GM13976 (cell line): ENCODE measurements at regions not wholly inside any gene's neighbourhood (a gene's known extent, or its start where the extent isn't known, plus 50 kb on each side); places are given as distances from the start of the nearest gene placed in this dataset.
"Not testable (repeated sequence)": the region's sequence is repeated elsewhere in the genome, so short reads cannot be mapped to it uniquely, and the experiment has no call there.

ENCODE experiments used
- DNase-seq: peaks from one replicate; pipeline ENCODE4 v3.0.0; 2012; ENCODE audit warnings: low spot score
- CTCF ChIP-seq: IDR thresholded peaks from 2 replicates; pipeline ENCODE4 v1.5.1; 2012; ENCODE audit warnings: borderline replicate concordance, mild to moderate bottlenecking; ENCODE audit not compliant: insufficient read depth; ENCODE audit errors: extremely low read depth, missing control alignments, control extremely low read depth
- in situ Hi-C: fragments of 300-500 bp; cut with MboI; formaldehyde crosslinking; loops from one replicate; pipeline ENCODE4 v1.12.0; 2022; ENCODE audit warnings: low sequenced_read_pairs, mixed read lengths, inconsistent platforms; ENCODE audit not compliant: unreplicated experiment

GRCh38 chr14:27730204-27730603 is 1036.4 kb upstream of the FOXG1 start:
- DNase-seq, result no peak
- in situ Hi-C loops, result no loop called here
- TF ChIP-seq CTCF, result no peak

GRCh38 chr14:27739657-27740156 is 1026.9 kb upstream of the FOXG1 start:
- DNase-seq, result no peak
- TF ChIP-seq CTCF, result no peak
- in situ Hi-C loops, result no loop called here

- in situ Hi-C loops, result no loop called here
- TF ChIP-seq CTCF, result no peak
- DNase-seq, result no peak
Measured at GRCh38 chr14:27750114-27750513, 1016.5 kb upstream of the FOXG1 start.

GRCh38 chr14:27757642-27758041 is 1008.9 kb upstream of the FOXG1 start:
- in situ Hi-C loops, DNase-seq: not testable (repeated sequence)

GRCh38 chr14:27760367-27760766 is 1006.2 kb upstream of the FOXG1 start:
- in situ Hi-C loops, DNase-seq: not testable (repeated sequence)

GRCh38 chr14:27799066-27800028 is 967.2 kb upstream of the FOXG1 start:
- in situ Hi-C loops, DNase-seq: not testable (repeated sequence)

- DNase-seq, in situ Hi-C loops: not testable (repeated sequence)
Measured at GRCh38 chr14:27817746-27818430, 948.7 kb upstream of the FOXG1 start.

GRCh38 chr14:27826149-27826548 is 940.4 kb upstream of the FOXG1 start:
- in situ Hi-C loops, DNase-seq: not testable (repeated sequence)

GRCh38 chr14:27831978-27832377 is 934.6 kb upstream of the FOXG1 start:
- in situ Hi-C loops, DNase-seq: not testable (repeated sequence)

- DNase-seq, in situ Hi-C loops: not testable (repeated sequence)
Measured at GRCh38 chr14:27833001-27833400, 933.6 kb upstream of the FOXG1 start.
